ENCODE measurements at regions not wholly inside any gene's neighbourhood (a gene's known extent, or its start where the extent isn't known, plus 50 kb on each side); places are given as distances from the start of the nearest gene placed in this dataset.

DNA sequence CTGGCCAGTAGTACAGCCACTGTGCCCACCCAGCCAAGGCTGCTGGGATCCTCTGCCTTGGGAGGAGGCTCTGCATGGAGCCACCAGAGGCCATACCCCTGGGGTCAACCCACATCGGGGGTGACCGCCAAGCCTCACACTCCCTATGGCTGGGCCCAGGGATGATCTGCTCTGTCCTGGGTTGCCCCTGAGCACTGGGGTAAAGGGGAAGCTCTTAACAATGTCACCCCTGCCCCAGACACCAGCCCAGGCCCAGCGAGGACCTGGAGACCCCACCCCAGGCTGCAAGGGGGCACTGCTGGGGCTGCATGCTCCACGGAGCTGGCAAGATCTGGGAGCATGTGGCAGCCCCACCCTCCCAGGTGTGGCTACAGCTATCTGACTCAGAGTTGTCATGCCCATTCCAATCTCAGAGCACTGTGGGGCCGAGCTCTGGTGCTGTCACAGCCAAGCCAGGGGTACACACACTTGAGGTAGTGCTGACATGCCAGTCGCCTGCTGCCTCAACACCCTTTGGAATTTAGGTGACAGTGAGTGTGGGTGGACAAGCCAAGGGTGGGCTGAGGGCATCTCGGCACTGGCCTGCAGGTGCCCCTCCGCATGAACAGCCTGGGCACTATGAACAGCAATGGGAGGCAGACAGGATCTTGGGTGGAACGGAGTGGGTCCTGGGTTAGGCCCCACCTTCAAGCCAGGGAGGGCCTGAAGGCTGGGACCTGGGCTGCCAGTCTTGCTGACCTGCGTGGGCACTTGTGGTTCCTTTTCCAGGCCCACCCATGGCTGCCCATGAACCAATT, 427.7 kb downstream of the LRRIQ3 start:
- no peak for TF ChIP-seq ZFX (IDR thresholded peaks at IDR 0.05; ENCODE audit: borderline replicate concordance)
- TF ChIP-seq, protein P1, sequence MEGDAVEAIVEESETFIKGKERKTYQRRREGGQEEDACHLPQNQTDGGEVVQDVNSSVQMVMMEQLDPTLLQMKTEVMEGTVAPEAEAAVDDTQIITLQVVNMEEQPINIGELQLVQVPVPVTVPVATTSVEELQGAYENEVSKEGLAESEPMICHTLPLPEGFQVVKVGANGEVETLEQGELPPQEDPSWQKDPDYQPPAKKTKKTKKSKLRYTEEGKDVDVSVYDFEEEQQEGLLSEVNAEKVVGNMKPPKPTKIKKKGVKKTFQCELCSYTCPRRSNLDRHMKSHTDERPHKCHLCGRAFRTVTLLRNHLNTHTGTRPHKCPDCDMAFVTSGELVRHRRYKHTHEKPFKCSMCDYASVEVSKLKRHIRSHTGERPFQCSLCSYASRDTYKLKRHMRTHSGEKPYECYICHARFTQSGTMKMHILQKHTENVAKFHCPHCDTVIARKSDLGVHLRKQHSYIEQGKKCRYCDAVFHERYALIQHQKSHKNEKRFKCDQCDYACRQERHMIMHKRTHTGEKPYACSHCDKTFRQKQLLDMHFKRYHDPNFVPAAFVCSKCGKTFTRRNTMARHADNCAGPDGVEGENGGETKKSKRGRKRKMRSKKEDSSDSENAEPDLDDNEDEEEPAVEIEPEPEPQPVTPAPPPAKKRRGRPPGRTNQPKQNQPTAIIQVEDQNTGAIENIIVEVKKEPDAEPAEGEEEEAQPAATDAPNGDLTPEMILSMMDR (IDR thresholded peaks at IDR 0.05): no peak

Measured in 22Rv1 (cell line).